HFF-Myc (cell line): ENCODE measurements at regions not wholly inside any gene's neighbourhood (a gene's known extent, or its start where the extent isn't known, plus 50 kb on each side); places are given as distances from the start of the nearest gene placed in this dataset.
"Not testable (repeated sequence)": the region's sequence is repeated elsewhere in the genome, so short reads cannot be mapped to it uniquely, and the experiment has no call there.

Source experiments
- DNase-seq: peaks from one replicate; pipeline ENCODE4 v3.0.0-alpha.2; 2011; ENCODE audit warnings: low read depth; ENCODE audit errors: extremely low read depth
- H3K4me3 ChIP-seq: replicated peaks from 2 replicates; pipeline ENCODE4 v1.5.1; 2011; ENCODE audit warnings: low read depth, mild to moderate bottlenecking, control low read depth, low read length
- CTCF ChIP-seq: IDR thresholded peaks from 2 replicates; pipeline ENCODE4 v1.5.1; 2012; ENCODE audit warnings: mild to moderate bottlenecking, low read depth, low read length, control low read depth; ENCODE audit errors: missing control alignments

GRCh38 chr11:128148208-128148607 lies 439.1 kb downstream of the ETS1 start:
- no peak overlapping the region for H3K4me3 ChIP-seq
- no peak for TF ChIP-seq CTCF
- no peak for DNase-seq

GRCh38 chr11:128146926-128147605 lies 440.3 kb downstream of the ETS1 start:
- TF ChIP-seq CTCF = no peak
- no peak overlapping the region for H3K4me3 ChIP-seq
- no peak for DNase-seq

DNA sequence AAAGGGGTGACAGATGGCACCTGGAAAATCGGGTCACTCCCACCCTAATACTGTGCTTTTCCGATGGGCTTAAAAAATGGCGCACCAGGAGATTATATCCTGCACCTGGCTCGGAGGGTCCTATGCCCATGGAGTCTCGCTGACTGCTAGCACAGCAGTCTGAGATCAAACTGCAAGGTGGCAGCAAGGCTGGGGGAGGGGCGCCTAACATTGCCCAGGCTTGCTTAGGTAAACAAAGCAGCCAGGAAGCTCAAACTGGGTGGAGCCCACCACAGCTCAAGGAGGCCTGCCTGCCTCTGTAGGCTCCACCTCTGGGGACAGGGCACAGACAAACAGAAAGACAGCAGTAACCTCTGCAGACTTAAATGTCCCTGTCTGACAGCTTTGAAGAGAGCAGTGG lies 447.1 kb downstream of the ETS1 start:
- DNase-seq, H3K4me3 ChIP-seq: not testable (repeated sequence)

- no peak for DNase-seq
- H3K4me3 ChIP-seq = no peak overlapping the region
- TF ChIP-seq CTCF = no peak
Observed at GRCh38 chr11:128135451-128135850, 451.9 kb downstream of the ETS1 start.

DNA sequence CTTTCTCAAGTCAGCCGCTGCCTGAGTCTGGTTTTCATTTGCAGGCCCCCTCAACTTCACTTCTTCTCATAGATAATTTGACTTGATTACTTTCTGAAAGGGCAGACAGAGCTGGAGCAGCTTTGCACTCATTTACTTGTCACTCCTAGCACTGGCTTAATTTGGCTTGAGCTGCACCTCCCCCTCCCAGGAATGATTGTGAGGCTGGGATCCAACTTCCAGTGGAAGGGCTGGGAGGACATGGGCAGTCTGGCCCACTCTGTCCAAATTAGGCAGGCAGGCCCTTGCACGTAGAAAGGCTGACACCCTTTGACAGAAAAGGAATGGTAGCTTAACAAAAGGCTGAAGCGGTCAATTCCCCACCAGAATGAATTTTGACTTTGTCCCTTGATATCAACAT lies 453.9 kb downstream of the ETS1 start:
- DNase-seq = no peak
- H3K4me3 ChIP-seq = no peak overlapping the region
- TF ChIP-seq CTCF = no peak

- no peak for DNase-seq
- no peak overlapping the region for H3K4me3 ChIP-seq
- TF ChIP-seq CTCF = no peak
Observed at GRCh38 chr11:128130052-128130451, 457.3 kb downstream of the ETS1 start.

GRCh38 chr11:128125723-128126122 lies 461.6 kb downstream of the ETS1 start:
- H3K4me3 ChIP-seq = no peak overlapping the region
- no peak for TF ChIP-seq CTCF
- no peak for DNase-seq
